ENCODE measurements at regions not wholly inside any gene's neighbourhood (a gene's known extent, or its start where the extent isn't known, plus 50 kb on each side); places are given as distances from the start of the nearest gene placed in this dataset.

DNA sequence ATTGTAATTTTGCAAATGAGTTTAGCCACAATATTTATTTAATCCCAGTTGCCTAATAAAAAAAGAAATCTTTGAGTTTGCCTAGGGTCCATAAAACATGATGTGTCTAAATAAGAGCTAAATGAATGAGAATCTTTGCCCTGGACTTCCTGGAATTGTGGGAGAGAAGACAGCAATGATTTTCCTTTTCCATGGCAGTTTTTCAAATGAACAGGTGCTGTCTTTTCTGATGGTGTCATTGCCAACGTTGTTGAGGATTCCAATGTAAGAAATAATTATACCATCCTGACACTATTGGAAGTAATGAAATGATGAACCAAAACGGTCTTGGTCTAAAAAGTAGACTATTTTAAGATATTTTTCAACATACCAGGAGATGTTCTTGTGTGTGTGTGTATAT lies 984.7 kb upstream of the CELF2 start:
- no peaks in the 10 kb centered on the region for H3K27me3 ChIP-seq (ENCODE audit: insufficient read depth, poor library complexity, severe bottlenecking)
- no peak overlapping the region for H3K27ac ChIP-seq (replicated peaks)
- no peak overlapping the region for H3K4me3 ChIP-seq (replicated peaks; ENCODE audit: insufficient read depth, low read length)
- TF ChIP-seq SPI1 (IDR thresholded peaks at IDR 0.05; ENCODE audit: borderline replicate concordance, low read depth): no peak
- no peak for TF ChIP-seq REST (IDR thresholded peaks at IDR 0.05; ENCODE audit: insufficient replicate concordance, low read depth)
- no peak for TF ChIP-seq POLR2AphosphoS5 (IDR thresholded peaks at IDR 0.05; ENCODE audit: low read depth)
- no peak for TF ChIP-seq CTCF (IDR thresholded peaks at IDR 0.05; ENCODE audit: insufficient read depth, low read length)
- no peak for TF ChIP-seq GABPA (IDR thresholded peaks at IDR 0.05; ENCODE audit: low read depth)
- no peak for DNase-seq (ENCODE audit: low read depth in 1 of 2, low spot score in 1 of 2)

DNA sequence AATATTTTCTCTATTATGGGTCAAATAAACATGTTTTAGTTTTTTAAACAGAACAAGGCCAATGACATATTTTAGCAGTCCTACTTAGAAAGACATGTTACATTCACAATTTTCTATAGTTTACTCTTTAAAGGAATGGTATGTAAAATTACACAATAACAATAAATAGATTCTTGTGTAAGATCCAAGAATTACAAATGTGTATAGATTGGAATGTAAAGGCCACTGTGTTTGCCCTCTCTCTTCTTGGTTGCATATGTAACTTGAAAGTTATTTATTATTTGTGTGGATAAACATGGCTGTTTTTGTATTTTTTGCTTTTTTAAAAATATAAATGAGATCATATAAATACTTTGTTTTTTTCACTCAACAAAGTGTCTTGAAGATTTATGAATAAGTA lies 979.3 kb upstream of the CELF2 start:
- DNase-seq (ENCODE audit: low read depth in 1 of 2, low spot score in 1 of 2): no peak
- TF ChIP-seq POLR2AphosphoS5 (IDR thresholded peaks at IDR 0.05; ENCODE audit: low read depth): no peak
- no peak for TF ChIP-seq REST (IDR thresholded peaks at IDR 0.05; ENCODE audit: insufficient replicate concordance, low read depth)
- TF ChIP-seq CTCF (IDR thresholded peaks at IDR 0.05; ENCODE audit: insufficient read depth, low read length): no peak
- TF ChIP-seq SPI1 (IDR thresholded peaks at IDR 0.05; ENCODE audit: borderline replicate concordance, low read depth): no peak
- no peak for TF ChIP-seq GABPA (IDR thresholded peaks at IDR 0.05; ENCODE audit: low read depth)
- no peak overlapping the region for H3K27ac ChIP-seq (replicated peaks)
- no peaks in the 10 kb centered on the region for H3K27me3 ChIP-seq (ENCODE audit: insufficient read depth, poor library complexity, severe bottlenecking)
- H3K4me3 ChIP-seq (replicated peaks; ENCODE audit: insufficient read depth, low read length): no peak overlapping the region

DNA sequence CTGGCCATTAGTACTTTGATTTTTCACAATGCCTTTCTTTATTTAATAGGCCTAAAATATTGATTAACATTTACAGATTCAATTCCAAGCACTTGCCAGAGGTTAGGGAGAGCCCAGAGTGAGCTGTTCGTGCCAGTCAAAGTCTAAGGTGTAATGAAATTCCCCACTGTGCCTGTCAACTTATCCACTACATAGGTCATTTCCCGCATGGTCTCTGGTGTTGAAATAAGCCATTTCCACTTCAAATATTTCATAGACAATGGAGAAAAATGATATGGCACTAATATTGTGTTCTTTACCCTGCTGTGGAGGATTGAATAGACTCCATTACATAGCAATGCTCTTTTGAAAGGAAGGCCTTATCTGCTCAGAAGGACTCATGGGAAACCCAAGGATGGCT lies 978.1 kb upstream of the CELF2 start:
- no peak for DNase-seq (ENCODE audit: low read depth in 1 of 2, low spot score in 1 of 2)
- H3K27me3 ChIP-seq (ENCODE audit: insufficient read depth, poor library complexity, severe bottlenecking): no peaks in the 10 kb centered on the region
- no peak for TF ChIP-seq SPI1 (IDR thresholded peaks at IDR 0.05; ENCODE audit: borderline replicate concordance, low read depth)
- no peak for TF ChIP-seq CTCF (IDR thresholded peaks at IDR 0.05; ENCODE audit: insufficient read depth, low read length)
- H3K4me3 ChIP-seq (replicated peaks; ENCODE audit: insufficient read depth, low read length): no peak overlapping the region
- no peak overlapping the region for H3K27ac ChIP-seq (replicated peaks)

DNA sequence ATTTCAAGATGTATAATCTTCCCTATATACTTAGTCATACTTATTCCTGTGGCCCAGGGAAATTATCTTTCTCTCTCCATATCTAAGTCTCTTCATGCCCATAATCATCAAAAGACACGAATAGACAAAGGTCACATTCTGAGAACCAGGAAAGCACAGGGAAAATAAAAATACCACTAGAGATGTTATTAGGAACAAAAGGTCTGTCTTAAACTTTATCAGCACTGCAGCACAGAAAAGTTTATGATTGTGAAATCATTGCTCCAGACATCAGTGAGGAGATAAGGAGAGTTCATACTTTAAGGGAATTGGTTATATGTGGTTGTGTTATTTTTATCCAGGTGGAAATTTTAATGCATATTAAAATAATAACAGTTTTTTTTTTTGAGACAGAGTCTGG lies 974.6 kb upstream of the CELF2 start:
- Histone ChIP-seq H3K27me3 (ENCODE audit: insufficient read depth, poor library complexity, severe bottlenecking) (no peaks in the 10 kb centered on the region), H3K4me3 (replicated peaks; ENCODE audit: insufficient read depth, low read length) (no peak overlapping the region), H3K27ac (replicated peaks) (no peak overlapping the region)
- TF ChIP-seq REST (IDR thresholded peaks at IDR 0.05; ENCODE audit: insufficient replicate concordance, low read depth) (no peak), GABPA (IDR thresholded peaks at IDR 0.05; ENCODE audit: low read depth) (no peak), POLR2AphosphoS5 (IDR thresholded peaks at IDR 0.05; ENCODE audit: low read depth) (no peak), CTCF (IDR thresholded peaks at IDR 0.05; ENCODE audit: insufficient read depth, low read length) (no peak), SPI1 (IDR thresholded peaks at IDR 0.05; ENCODE audit: borderline replicate concordance, low read depth) (no peak)
- no peak for DNase-seq (ENCODE audit: low read depth in 1 of 2, low spot score in 1 of 2)

All from HL-60 (cell line).